SK-N-SH treated with all-trans-retinoic acid at 6 μM for 48 hours (cell line): ENCODE measurements at regions not wholly inside any gene's neighbourhood (a gene's known extent, or its start where the extent isn't known, plus 50 kb on each side); places are given as distances from the start of the nearest gene placed in this dataset.

Experiments used
- ARNTL ChIP-seq: fragments of 450-650 bp; formaldehyde crosslinking; IDR thresholded peaks from 2 replicates; pipeline ENCODE4 v1.5.0; 2020; ENCODE audit warnings: low read depth, mild to moderate bottlenecking, moderate library complexity, borderline replicate concordance
- PATZ1 ChIP-seq: fragments of 250-450 bp; sonication (Bioruptor Pico); IDR thresholded peaks from 2 replicates; pipeline ENCODE4 v1.8.0; 2020; ENCODE audit warnings: mild to moderate bottlenecking, moderate library complexity, borderline replicate concordance
- ZFP3 ChIP-seq: fragments of 250-450 bp; sonication (Bioruptor Pico); IDR thresholded peaks from 2 replicates; pipeline ENCODE4 v1.5.0; 2020; ENCODE audit warnings: mild to moderate bottlenecking, moderate library complexity
- ZFP30 ChIP-seq: fragments of 450-650 bp; formaldehyde crosslinking; IDR thresholded peaks from 2 replicates; pipeline ENCODE4 v1.5.0; 2022; ENCODE audit warnings: mild to moderate bottlenecking, moderate library complexity
- TF ChIP-seq, protein P1 (sequence below): fragments of 250-450 bp; sonication (Bioruptor Pico); IDR thresholded peaks from 2 replicates; pipeline ENCODE4 v1.5.1; 2020; ENCODE audit warnings: low read depth, mild to moderate bottlenecking, moderate library complexity

DNA sequence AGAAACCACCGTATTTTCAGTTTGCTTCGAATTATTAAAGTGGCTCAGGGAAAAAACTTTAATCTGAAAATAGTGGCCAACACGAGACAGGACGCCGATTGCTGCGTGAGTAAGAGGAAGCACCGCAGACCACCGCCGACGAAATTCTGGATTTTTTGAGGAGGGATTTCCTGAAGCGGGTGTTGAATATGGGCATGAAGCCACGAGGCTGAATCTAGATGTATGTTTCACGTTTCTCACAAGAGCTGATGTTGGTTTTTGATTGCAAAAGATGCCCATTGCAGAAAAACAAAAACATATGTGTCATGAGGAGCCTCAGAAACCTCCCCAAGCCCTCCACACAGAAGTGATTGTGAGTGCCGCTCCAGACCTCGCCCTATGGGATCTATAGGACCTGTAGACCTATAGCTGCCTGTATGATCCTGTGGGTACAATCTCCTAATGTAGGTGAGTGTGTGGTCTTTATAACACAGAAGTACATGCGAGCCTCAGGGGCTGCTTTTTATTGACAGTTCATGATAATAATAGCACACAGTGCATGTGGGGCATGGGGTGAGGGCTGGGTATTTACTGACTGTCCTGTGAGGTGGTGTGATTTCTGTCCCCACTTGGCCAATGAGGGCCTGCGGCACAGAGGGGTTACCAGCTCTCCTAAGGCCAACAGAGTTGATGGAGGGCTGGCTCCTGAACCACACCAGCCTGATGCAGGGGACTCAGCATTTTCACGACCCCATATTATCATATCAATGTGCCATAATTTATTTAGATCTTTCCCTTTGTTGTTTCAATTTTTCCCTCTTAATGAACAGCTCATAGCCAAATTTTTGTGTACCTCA, 243.9 kb downstream of the DLL1 start:
- TF ChIP-seq ARNTL (CRISPR knock-in tag) (no peak), ZFP3 (CRISPR knock-in tag) (no peak), PATZ1 (no peak), ZFP30 (CRISPR knock-in tag) (no peak)
- TF ChIP-seq, protein P1, sequence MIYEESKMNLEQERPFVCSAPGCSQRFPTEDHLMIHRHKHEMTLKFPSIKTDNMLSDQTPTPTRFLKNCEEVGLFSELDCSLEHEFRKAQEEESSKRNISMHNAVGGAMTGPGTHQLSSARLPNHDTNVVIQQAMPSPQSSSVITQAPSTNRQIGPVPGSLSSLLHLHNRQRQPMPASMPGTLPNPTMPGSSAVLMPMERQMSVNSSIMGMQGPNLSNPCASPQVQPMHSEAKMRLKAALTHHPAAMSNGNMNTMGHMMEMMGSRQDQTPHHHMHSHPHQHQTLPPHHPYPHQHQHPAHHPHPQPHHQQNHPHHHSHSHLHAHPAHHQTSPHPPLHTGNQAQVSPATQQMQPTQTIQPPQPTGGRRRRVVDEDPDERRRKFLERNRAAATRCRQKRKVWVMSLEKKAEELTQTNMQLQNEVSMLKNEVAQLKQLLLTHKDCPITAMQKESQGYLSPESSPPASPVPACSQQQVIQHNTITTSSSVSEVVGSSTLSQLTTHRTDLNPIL (CRISPR knock-in tag), result no peak
